NCI-H2227 (cell line): ENCODE measurements at regions not wholly inside any gene's neighbourhood (a gene's known extent, or its start where the extent isn't known, plus 50 kb on each side); places are given as distances from the start of the nearest gene placed in this dataset.

Source experiments
- DNase-seq: peaks from one replicate; lab custom pipeline; 2025; ENCODE audit not compliant: unreplicated experiment; lab: John Stamatoyannopoulos, UW

DNA sequence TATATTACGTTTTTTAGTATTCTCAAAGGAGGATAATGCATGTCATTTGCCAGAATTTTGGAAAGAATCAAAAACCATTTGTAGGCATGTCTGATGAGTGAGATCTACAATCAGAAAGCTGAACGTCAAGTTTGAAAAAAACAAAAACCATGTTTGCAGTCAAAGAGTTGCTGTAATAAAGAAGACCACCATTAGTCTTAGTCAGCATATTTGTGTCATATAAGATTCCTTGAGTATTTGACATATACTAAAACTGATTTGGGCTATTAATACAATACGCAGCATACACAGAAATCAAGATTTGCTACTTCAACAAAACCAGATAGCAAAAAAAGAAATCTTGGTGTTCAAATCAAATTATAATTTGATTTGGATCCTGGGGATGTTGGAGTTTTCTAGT lies 247.5 kb downstream of the SAMD5 start:
- DNase-seq: no peak

GRCh38 chr6:147756891-147757290 lies 248.4 kb downstream of the SAMD5 start:
- no peak for DNase-seq

DNA sequence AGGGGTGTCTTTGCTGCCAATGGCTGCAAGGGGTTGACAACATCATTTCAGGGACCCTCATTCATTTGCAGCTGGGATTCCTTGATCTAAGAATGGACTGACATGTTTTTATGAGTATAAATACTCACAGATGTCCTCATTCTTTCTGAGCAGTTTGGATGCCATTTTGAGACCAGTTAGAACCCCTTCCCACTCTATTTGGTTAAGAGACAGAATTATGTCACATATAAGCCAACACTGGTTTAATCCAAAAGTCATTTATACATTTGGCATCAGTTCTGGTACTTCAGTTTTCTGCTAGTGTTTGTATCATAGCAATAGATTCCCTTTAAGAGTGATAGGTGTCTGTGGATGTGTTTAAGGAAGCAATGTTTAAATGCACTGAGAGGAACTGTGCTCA lies 248.8 kb downstream of the SAMD5 start:
- no peak for DNase-seq

GRCh38 chr6:147758303-147758702 lies 249.8 kb downstream of the SAMD5 start:
- DNase-seq: no peak

GRCh38 chr6:147759093-147759492 lies 250.6 kb downstream of the SAMD5 start:
- DNase-seq: no peak

GRCh38 chr6:147759536-147759935 lies 251.0 kb downstream of the SAMD5 start:
- no peak for DNase-seq

DNA sequence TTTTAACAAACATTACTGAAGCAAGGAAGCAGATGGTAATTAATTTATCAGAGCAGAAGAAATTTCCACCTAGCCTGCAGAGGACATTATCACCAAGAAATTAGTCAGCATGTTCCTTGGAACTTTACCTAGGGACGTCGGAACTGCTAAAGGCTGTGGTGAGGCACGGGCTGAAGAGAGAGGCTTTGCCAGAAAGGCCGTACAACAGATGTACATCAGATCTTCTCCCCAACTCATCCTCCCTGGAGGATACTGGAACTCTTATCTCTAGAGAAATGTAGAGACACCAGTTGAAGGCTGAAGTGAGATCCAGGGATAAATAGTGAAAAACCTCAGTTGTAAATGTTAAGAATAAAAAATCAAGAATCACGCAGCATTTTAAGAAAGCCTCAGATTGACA lies 257.1 kb downstream of the SAMD5 start:
- DNase-seq: no peak

DNA sequence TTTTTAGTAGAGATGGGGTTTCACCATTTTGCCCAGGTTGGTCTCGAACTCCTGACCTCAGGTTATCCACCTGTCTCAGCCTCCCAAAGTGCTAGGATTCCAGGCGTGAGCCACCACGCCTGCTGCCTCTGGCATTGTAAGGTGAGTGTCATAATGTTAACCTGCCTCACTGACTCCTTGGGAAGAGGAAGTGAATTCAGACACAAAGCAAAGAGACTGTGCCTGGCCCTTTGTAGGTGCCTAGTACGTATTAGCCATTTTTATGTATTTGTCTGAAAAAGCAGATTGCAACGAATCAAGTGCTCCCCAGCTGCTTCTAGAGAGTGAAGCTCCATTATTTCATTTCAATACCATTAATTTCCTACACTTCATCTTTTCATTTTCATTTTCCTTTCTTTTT lies 260.5 kb downstream of the SAMD5 start:
- DNase-seq: no peak

DNA sequence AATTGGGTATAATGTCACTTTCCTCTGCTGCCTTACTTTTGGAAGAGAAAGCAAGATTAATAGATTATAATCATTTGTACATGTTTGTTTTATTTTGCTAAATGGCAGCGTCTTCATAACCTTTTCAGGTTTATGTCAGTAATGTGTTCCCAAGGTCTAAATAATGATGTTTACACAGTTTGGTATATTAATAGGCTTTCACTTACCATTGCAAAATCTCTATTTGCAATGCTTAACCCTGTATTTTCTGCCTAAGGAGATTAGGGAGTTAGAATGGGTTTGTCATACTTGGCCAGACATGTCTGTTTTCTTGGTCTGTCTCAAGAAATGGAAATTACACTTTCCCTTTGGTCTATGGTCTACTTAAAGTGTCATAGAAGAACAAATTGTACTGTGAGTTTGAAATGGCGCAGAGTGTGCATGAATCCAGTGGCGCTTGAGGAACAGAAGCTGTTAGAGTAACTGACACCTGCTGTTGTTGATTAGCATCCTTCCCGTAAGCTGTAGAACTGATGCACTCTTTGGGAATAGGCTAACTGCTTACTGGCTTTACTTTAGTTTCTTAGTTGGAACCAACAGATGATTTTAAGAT lies 261.1 kb downstream of the SAMD5 start:
- no peak for DNase-seq

- no peak for DNase-seq
Observed at GRCh38 chr6:147770221-147770620, 261.7 kb downstream of the SAMD5 start.

- no peak for DNase-seq
Observed at GRCh38 chr6:147772724-147773123, 264.2 kb downstream of the SAMD5 start.

GRCh38 chr6:147774856-147775255 lies 266.4 kb downstream of the SAMD5 start:
- DNase-seq: no peak

DNA sequence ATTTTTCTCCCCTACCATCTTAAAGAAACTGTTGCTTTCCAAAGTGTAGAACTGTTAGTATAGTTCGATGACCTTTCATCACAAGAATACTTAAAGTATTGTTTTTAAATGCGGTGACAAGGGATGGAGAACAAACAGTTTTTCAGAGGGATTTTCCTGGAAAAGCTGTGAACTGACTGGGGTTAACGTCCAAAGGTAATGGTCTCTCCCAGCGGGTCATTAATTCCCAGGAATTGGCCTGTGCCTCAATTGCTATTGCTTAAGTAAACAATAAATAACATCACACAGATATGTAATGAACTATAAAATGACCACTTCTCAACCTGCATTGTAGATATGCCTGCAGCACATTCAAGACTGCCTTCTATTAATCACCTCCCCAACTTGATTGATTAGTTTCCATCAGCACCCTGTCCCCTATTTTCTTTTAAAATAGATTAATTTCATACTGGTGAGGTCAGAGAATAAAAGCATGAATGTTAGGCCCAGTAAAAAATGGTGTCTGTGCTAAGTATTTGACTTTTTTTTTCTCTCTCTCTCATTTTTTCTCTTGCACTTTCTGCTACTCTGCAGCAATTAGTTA lies 268.2 kb downstream of the SAMD5 start:
- DNase-seq: no peak

GRCh38 chr6:147779624-147780023 lies 271.1 kb downstream of the SAMD5 start:
- DNase-seq: no peak

GRCh38 chr6:147782302-147782701 lies 273.8 kb downstream of the SAMD5 start:
- no peak for DNase-seq

DNA sequence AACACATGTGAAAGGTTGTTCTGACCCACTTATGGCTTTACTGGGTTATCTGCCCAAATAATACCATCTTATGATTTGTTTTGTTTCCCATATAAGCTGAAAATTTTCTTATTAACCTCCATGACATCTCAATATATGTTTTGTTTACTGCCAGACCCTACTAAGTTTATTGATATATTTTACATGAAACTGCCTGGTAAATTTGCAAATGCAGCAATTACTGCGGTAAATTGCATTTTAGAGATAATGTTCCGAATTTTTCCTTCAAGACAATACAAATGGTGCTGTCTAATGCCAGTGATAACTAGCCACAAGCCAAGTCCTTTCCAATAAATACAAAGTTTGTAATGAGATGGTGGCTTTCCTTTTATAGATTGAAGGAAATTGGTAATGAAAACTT lies 275.9 kb downstream of the SAMD5 start:
- DNase-seq: no peak

DNA sequence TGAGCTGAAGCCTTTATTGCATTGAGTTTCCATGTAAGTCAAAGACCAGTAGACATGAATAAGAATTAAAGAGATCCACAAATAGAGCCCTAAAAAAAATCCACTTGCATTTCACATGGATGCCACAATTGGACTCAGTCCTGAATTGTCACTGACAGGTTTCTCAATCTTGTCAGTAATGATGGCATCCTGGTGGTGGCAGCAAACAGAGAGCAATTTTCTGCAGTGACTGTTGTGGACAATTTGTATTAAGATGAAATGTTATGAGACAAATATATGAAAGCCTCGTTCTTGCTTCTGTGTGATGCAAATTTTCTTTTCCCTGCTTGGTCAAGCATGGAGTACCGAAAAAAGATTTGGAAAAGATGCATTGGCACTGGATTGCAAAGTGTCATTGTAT lies 278.9 kb downstream of the SAMD5 start:
- DNase-seq: no peak

GRCh38 chr6:147789430-147789947 lies 281.0 kb downstream of the SAMD5 start:
- no peak for DNase-seq

- DNase-seq: no peak
Observed at GRCh38 chr6:147793871-147794643, 285.6 kb downstream of the SAMD5 start.

GRCh38 chr6:147802459-147802858 lies 294.0 kb downstream of the SAMD5 start:
- no peak for DNase-seq

- DNase-seq: no peak
Observed at GRCh38 chr6:147805155-147805554, 296.7 kb downstream of the SAMD5 start.

GRCh38 chr6:147806697-147807096 lies 298.2 kb downstream of the SAMD5 start:
- DNase-seq: no peak
